GM04503 (cell line): ENCODE measurements at regions not wholly inside any gene's neighbourhood (a gene's known extent, or its start where the extent isn't known, plus 50 kb on each side); places are given as distances from the start of the nearest gene placed in this dataset.

ENCODE experiments used
- DNase-seq: peaks from one replicate; pipeline ENCODE4 v3.0.0-alpha.2; 2012; ENCODE audit warnings: low read depth

DNA sequence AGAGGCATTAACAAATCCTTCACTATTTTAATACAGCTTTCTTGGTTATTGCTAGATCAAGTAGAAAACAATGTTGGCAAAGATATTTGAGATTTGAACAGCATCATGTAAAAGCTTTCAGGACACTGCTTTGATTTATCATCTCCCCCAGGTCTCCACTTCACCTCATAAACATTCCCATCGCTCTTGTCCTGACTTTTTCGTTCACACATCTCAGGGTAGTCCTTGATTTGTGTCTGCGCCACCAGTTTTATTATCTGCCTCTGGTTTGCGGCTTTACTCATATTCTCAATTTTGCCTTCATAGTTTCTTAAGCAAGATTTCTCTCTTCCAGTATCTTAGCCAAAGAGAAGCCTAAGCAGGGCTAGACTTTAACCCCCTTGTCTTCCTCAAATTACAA, 63.5 kb upstream of the ROR1 start:
- DNase-seq: no peak

DNA sequence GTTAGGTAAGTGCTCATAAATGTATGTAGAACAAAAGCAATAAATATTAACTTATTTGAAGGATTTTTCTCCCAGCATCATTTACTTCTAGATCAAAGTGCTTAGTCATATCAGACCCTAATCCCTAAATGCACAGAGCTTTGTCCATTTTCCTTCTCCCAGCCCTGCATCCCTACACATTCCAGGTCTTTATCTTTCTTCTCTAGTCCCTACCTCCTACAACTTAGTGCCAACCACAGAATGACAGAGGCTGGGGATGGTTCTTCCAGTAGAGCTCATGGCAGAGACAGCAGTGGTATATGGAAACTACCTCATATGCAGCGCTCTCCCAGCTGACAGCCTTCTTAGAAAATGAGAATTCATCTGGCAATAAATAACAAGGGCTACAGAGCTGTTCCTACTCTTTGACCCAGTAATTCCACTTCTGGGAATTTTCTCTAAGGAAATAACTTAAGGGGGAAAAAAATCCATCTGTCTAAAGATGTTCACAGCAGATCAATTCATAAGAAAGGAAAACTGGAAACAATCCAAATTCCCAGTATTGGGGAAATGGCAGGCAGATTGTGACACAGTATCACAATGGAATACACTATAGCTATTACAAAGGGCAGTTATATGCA, 62.9 kb upstream of the ROR1 start:
- DNase-seq: no peak

DNA sequence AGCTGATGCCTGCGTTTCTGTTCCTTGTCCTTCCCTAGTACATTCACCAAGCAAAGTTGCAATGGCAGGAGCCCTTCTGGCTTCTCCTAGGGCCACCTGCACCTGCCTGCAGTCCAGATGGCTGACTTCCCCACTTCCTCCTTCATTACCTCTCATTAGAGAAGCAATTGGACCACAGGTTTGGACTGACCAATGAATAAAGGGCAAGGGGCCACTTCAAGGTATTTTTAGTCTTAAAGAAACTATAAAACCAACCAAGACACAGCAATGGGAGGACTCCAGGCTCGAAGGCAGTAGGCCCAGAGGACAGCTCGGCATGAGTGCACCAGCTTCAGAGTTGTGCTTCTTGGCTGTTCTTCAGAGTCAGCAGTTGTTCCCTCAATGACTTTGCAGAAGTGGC, 60.8 kb upstream of the ROR1 start:
- DNase-seq: no peak

- DNase-seq: peak; percentile 39
Observed at GRCh38 chr1:63713627-63714481, 60.0 kb upstream of the ROR1 start.

- no peak for DNase-seq
Observed at GRCh38 chr1:63714482-63714760, 59.4 kb upstream of the ROR1 start.

DNA sequence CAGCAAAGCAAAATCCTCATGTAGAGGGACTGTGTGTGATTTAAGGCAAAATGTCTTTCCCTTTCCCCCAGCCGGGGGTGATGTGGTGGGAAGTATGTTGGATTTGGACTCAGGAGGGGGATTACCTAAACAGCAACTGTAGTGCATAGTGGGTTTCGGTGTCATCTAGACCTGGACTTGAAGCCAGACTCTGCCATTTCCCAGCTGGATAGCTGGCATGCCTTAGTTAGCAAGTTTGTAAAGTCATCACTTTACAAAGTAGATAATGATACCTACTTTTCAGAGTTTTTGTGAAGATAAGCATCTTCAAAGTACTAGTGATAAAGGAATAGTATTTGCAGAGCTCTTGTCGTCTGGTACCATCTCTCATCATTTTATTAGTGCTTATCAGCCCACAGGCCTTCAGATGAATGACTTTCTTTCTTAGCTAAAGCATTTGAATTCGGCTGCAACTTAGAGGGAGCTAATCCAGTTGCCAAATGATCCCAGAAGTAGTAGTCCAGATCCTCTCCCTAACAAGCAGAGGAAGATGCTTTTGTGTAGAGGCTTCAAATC, 56.2 kb upstream of the ROR1 start:
- DNase-seq: no peak

DNA sequence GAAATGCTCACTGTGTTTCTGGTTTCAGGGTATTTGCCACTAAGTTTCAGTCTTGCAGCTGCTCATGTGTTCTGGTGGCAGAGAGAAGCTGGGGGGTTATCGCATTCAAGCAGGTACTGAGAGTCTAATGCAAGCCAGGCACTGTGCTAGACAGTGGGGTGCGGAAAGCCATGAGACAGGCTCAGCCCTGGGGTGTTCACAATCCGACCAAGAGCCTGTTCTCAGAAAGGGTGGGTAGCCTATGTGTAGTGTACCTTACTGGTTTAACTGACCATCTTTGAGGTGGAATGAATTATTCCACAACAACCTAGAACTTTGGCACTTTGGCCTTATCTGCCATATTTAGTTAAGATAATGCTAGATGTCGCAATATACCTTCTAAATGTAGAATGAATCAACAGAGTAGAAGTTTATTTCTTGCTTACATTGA, 55.3 kb upstream of the ROR1 start:
- no peak for DNase-seq

- no peak for DNase-seq
Observed at GRCh38 chr1:63721531-63722189, 52.2 kb upstream of the ROR1 start.

DNA sequence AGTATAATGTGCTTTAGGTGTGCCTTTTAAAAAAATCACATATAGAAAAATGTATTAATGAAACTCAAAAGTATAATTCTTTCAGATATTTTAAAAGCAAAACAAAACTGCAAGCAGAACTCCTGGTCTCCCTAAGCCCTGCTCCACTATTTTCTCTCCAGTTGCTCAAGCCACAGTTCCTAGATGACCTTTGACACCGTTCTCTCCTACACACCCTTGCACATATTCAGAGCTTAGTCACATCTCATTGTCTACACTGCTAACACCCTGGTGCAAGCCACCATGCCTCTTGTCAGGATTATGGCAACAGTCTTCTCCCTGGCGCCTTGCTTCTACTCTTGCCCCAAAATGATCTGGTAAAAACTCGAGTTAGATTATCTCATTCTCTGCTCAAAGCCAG, 50.2 kb upstream of the ROR1 start:
- no peak for DNase-seq
